CD1c-positive myeloid dendritic cell (primary cell): ENCODE measurements at regions not wholly inside any gene's neighbourhood (a gene's known extent, or its start where the extent isn't known, plus 50 kb on each side); places are given as distances from the start of the nearest gene placed in this dataset.

Experiments
- DNase-seq: peaks from one replicate; pipeline ENCODE4 v3.0.0-alpha.2; 2016; ENCODE audit errors: extremely low spot score

GRCh38 chr19:31658993-31659896 is 310.0 kb upstream of the TSHZ3 start:
- no peak for DNase-seq

- DNase-seq = no peak
Measured at GRCh38 chr19:31659897-31660210, 310.6 kb upstream of the TSHZ3 start.

- no peak for DNase-seq
Measured at GRCh38 chr19:31664096-31664495, 314.9 kb upstream of the TSHZ3 start.

GRCh38 chr19:31664997-31665396 is 315.8 kb upstream of the TSHZ3 start:
- no peak for DNase-seq

GRCh38 chr19:31666126-31666525 is 316.9 kb upstream of the TSHZ3 start:
- DNase-seq = no peak

GRCh38 chr19:31667106-31667505 is 317.9 kb upstream of the TSHZ3 start:
- no peak for DNase-seq

GRCh38 chr19:31668921-31669320 is 319.7 kb upstream of the TSHZ3 start:
- DNase-seq = no peak

GRCh38 chr19:31670931-31671330 is 321.7 kb upstream of the TSHZ3 start:
- no peak for DNase-seq

GRCh38 chr19:31671411-31672035 is 322.3 kb upstream of the TSHZ3 start:
- DNase-seq = no peak

- no peak for DNase-seq
Measured at GRCh38 chr19:31674503-31675192, 325.4 kb upstream of the TSHZ3 start.

GRCh38 chr19:31675193-31675913 is 326.1 kb upstream of the TSHZ3 start:
- no peak for DNase-seq

- DNase-seq = no peak
Measured at GRCh38 chr19:31676271-31677004, 327.2 kb upstream of the TSHZ3 start.

GRCh38 chr19:31678421-31678820 is 329.2 kb upstream of the TSHZ3 start:
- DNase-seq = no peak

- DNase-seq = no peak
Measured at GRCh38 chr19:31681121-31681520, 331.9 kb upstream of the TSHZ3 start.

- no peak for DNase-seq
Measured at GRCh38 chr19:31693131-31693932, 344.1 kb upstream of the TSHZ3 start.

GRCh38 chr19:31693933-31694269 is 344.7 kb upstream of the TSHZ3 start:
- DNase-seq = no peak

- DNase-seq = no peak
Measured at GRCh38 chr19:31694761-31695160, 345.5 kb upstream of the TSHZ3 start.

- no peak for DNase-seq
Measured at GRCh38 chr19:31699421-31699820, 350.2 kb upstream of the TSHZ3 start.

- no peak for DNase-seq
Measured at GRCh38 chr19:31701146-31701545, 351.9 kb upstream of the TSHZ3 start.

GRCh38 chr19:31705656-31706055 is 356.4 kb upstream of the TSHZ3 start:
- no peak for DNase-seq

GRCh38 chr19:31706131-31706530 is 356.9 kb upstream of the TSHZ3 start:
- DNase-seq = no peak
